HT-29 (cell line): ENCODE measurements at regions not wholly inside any gene's neighbourhood (a gene's known extent, or its start where the extent isn't known, plus 50 kb on each side); places are given as distances from the start of the nearest gene placed in this dataset. TPM values are rescaled to one million over a fixed set of nuclear protein-coding genes. Genes with fewer than 3 reads are reported as not detected.

Experiments
- DNase-seq: peaks from one replicate; pipeline ENCODE4 v3.0.0-alpha.2; 2015; ENCODE audit warnings: low spot score
- small RNA-seq: library from RNA; depleted of rRNA; stranded (forward); fragments of <200 nt; gene quantifications from one replicate; pipeline ENCODE3, GENCODE V24; 2014

DNA sequence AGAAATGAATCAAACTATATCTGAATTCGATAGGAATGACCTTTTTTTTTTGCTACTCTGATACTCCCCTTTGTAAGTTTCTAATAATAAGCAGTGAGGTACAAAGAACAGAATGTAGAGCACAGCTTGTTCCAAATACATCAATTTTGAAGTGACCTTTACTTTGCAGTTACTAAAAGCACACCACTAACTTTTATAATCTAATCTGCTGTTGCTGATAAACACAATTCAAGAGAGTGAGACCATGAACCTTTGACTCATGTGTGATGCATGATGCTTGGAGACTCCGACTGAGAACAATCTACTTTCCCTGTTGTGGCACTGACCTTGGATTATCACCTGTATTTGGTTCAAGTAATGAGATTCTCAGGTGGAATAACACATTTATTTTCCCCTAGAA is 91.6 kb upstream of the GNPDA2 start:
- DNase-seq, result no peak

DNA sequence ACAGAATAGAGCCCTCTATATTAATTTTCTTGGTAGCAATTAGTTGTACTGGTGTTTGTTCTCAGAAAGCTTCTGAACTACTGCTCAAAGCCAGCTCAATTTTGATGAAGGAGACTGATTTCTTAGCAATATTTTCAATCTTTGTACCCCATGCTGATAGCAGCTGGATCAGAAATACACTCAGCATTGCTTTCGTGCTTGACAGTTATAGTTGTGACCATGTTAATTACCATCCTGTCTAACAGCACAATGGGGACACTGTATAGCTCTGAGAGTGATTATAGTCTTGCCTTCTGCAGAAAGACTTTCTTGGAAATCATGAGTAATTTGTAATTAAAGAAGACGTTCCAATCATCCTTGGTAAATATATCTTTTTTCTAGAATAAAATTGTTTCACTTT is 79.7 kb upstream of the GNPDA2 start:
- no peak for DNase-seq

DNA sequence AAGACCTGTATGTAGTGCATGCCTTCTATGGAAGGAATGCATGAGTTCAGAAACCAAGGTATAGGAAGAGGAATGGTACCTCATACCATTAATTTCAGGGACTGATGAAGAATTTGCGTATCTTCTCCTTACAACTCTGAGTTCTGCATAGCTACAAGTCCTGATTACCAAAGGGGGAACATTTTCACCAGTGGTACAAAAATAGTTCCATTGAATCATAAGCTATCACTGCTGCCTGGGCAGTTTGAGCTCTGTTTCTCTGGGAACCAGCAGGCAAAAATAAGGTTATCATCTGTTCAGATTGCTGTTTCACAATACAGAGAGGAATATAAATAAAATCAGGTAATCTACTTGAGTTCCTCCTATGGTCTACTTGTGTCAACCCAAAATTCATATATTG is 77.9 kb upstream of the GNPDA2 start:
- no peak for DNase-seq

DNA sequence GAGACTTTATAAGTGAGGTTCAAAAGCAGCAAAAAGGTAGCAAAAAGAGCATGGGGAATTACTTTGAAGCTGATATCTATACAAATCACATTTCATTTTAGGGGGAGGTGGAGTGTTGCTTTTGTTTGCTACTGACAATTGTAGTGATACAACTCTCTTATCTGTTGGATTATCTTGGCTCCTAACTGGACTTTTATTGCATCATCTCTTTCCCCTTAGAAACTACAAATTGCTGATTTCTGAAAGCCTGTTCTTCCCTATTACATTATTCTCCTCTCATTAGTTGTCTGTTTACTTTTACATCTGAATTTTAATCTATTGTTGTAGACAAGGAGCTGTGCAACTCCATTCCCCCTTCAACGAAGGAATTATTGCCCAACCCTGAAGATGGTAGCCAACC is 75.0 kb upstream of the GNPDA2 start:
- DNase-seq, result no peak

DNA sequence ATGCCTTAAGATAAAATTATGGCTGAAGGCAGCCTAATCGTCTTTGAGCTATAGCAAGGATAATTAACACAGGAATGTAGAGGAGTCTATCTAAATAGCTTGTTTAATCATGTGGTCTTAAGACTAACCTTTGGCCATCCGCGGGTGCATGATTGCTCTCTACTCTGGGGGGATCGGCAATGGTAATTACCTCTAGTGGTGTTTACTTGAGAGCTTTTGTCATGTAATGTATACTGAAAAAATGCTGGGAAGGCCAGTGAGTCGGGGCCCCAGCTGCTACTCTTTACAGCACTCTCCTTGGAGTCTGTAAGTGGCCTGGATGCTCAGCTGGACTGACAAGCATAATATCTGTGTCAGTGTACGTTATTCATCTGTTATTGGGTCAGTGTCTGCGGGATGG is 65.5 kb upstream of the GNPDA2 start:
- no peak for DNase-seq

DNA sequence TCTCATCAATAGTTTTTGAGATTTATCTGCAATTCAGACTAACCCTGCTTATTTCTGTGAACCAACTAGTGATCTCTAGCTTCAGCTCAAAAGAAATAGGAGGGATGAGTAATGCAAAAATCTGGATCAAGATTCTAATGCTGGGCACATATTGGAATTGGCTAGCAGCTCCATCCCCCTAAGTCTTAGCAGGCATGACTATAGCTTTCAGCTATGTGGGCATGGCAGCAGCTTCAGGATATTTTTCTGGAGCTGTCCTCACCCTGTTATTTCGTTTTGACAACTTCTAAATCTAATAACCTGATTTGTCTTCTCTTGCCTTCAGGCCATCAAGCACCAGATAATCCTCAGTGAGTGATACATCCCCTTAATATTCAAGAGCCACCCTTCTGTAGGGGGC is 50.8 kb upstream of the GNPDA2 start:
- no peak for DNase-seq

Small RNAs in the stretch of these regions (small RNA-seq; reads per million reads assigned to genes)
- gene RNU6-931P, result not detected
